IPS-18c (cell line): ENCODE measurements at regions not wholly inside any gene's neighbourhood (a gene's known extent, or its start where the extent isn't known, plus 50 kb on each side); places are given as distances from the start of the nearest gene placed in this dataset.
"Not testable (repeated sequence)": the region's sequence is repeated elsewhere in the genome, so short reads cannot be mapped to it uniquely, and the experiment has no call there.

ENCODE experiments used
- H3K4me3 ChIP-seq: 2 replicates; pipeline ENCODE4 v1.7.0; 2013; ENCODE audit warnings: low read depth, mild to moderate bottlenecking, low read length, moderate library complexity; ENCODE audit not compliant: insufficient read depth
- H3K9me3 ChIP-seq: one replicate; pipeline ENCODE4 v1.6.1; 2013; ENCODE audit warnings: mild to moderate bottlenecking, low read length, moderate library complexity; ENCODE audit not compliant: control insufficient read depth, insufficient read depth

DNA sequence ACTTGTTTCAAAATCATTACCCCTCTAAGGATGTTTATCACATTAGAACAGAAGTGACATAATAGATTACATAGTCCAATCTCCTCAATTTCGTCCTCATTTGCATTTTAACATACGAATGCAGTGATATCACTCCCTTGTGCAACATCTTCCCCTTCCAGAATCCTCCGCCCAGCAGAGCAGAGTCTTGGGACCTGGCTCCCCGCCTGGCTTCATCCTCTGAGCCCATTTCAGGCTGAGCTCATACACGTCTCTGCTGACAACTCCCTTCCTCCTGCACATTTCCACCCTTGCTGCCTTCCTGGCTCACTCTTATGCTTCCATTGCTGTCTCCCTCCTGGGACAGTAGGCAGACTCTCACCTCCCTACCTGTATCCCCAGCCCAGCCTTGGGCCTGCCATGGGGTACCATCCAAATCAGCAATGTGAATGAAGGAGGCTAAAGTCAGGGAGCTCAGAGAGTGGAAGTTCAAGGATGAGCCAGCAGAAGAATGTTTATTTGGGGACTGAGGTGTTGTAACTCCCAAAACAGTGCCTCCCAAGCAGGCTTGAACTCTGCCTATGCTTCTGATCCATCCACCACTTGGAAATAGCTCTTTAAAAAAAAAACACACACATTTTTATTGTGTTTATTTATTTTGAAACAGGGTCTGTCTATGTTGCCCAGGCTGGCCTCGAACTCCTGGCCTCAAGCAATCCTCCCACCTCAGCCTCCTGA lies 165.2 kb downstream of the TMEM200C start:
- H3K4me3 ChIP-seq = no peak overlapping the region

DNA sequence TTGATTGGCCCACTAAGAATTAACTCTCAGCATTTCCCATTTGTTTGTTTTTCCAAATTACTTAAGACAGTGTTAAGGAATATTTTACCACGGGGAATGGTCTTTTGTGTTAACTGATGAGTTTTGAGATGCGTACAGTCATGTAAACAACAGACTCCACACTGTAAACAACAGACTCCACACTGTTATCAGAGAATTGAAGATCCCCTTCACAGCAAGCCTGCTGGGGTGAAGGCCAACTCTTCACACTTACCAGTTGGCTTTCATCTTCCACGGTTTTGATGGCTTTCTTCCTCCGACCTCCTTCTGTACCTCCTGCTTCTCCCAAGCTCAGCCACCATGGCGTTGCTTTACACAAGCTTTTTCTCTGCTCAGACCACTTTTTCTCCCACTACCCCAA lies 166.8 kb downstream of the TMEM200C start:
- Histone ChIP-seq H3K9me3 (no peaks in the 10 kb centered on the region), H3K4me3 (no peak overlapping the region)

More for the DNA sequence above, 165.2 kb downstream of the TMEM200C start:
- H3K9me3 ChIP-seq = no peaks in the 10 kb centered on the region

DNA sequence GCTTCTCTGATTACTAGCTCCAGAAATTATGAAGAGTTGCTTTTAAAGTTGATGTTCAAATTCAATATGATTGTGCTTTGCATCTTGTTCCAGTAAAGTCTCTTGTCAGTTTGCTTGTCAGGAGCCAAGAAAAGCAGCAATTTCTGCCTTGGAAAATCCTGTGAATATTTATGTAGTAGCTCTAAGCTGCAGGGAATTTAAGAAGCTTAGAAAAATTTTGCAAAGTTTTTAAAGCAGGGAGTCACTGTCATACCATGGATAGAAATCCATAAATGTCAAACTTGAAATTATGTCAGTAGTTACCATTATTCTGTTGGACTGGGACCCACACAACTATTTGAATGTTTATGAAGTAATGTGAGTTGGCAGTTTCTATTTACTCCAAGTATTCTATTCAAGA lies 169.3 kb downstream of the TMEM200C start:
- Histone ChIP-seq H3K4me3 (no peak overlapping the region), H3K9me3 (no peaks in the 10 kb centered on the region)

DNA sequence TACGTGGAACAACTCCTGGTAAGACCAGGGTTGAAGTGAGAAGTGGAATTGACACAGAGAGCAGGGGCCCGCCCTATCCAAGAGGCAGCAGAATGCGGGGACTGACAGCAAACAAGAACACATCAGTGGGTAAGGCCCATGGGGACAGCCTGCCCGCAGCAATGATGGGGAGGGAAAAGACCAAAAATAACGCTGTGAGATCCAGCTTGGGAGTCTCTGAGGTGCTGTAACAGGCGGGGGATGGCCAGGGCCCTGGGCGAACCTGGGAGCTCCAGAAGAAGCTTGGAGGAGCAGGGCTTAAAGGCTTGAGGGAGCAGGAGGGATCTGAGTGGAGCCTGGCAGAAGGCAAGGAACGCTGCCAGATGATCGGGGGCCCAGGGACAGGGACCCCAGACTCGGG lies 173.4 kb downstream of the TMEM200C start:
- Histone ChIP-seq H3K4me3 (no peak overlapping the region), H3K9me3 (no peaks in the 10 kb centered on the region)

DNA sequence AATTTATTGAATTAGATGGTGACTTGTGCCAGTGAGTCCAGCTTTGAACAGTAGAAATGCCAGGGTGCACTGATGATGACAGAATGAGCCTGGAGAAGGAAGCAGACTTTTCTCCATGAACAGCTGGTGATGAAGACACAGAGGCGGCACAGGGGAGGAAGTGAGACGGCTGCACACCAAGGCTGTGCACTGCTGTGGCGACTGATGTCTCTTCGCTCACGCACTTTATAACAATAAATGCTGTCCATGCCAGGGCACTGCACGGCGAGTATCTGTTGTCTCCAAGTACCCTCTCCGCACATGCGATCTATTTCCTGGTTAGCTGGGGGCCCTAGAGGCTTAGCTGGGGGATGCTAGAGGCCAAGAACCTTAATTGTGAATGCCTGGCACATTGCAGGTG lies 175.2 kb downstream of the TMEM200C start:
- Histone ChIP-seq H3K4me3 (no peak overlapping the region), H3K9me3 (no peaks in the 10 kb centered on the region)

DNA sequence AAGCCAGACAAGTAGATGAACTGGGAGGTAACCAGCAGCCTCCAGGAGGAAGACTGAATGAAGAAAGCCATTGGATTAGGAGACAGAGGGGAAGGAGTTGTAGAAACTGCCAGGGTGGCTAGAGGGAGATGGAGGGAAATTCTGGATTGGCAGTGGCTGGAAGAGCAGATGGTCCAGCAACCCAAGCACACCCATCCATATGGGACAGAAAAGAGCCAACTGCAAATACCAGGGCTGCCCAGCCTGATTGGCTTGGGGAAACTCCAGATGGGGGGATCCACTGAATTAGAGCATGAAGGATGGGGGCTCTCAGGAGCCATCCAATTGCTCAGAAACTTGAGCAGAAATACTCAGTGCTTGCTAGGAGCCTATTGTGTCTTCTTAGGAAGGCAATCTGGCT lies 173.5 kb upstream of the EPB41L3 start:
- no peak overlapping the region for H3K4me3 ChIP-seq
- no peaks in the 10 kb centered on the region for H3K9me3 ChIP-seq

DNA sequence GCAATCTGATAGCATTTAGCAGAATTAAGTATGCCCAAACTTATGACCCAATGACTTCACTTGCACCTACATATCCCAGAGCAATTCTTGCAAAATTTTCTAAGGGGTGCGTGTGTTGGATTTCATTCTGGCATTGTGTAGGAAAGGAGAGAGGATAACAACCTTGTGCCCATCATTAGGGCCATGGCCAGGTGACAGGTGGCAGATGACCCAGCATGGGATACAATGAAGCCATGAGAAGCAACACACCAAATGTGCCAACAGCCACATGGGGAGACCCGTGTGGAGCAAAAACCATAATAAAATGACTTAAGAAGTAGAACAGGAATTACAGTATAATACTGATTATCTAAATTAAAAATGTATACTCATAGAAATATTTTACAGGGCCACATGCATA lies 166.9 kb upstream of the EPB41L3 start:
- Histone ChIP-seq H3K9me3 (no peaks in the 10 kb centered on the region), H3K4me3 (no peak overlapping the region)

DNA sequence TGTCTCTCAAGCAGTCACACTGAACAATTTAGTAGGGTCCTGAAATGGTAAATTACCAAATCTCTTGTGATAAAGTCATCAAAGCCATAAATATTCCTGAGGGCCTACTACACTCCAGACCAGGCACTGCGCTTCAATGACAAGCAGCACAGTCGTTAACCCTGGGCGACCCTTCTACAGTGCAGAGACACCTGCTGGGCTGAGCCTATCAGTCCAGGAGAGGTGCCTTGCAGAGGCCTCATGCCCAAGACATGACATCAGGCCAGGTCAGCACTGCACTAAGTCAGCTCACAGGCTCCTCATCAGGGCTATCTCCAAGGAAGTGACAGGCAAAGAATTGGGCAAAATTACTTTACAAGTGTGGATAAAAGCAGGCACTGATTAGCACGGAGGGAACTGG lies 166.4 kb upstream of the EPB41L3 start:
- no peaks in the 10 kb centered on the region for H3K9me3 ChIP-seq
- H3K4me3 ChIP-seq = no peak overlapping the region

DNA sequence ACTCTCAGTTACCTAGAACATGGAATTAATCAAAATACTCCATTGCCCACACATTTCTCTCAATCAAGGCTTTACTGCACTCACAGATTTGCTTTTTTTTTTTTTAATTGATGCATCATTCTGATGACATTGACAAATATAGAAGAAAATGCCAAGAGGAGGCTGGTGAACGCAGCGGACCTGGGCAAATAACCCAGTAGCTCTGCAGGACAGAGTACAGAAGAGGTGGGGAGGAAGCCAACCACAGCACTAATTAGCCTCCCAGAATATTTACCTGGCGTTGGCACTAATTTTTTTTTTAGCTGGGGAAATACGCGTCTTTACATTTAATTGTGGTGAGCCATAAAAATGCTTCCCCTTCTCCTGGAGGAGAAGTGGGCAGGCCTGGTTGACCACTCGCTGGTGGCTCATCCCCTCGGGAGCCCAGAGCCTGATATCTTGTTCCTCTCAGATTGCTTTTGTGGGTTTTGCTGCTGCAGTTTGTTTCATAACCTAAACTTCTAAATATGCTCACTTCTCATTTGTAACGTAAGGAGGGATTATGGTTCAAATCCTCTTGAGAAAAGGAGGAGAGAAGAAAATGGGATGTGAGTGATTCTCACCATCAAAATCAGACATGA lies 165.8 kb upstream of the EPB41L3 start:
- no peaks in the 10 kb centered on the region for H3K9me3 ChIP-seq

DNA sequence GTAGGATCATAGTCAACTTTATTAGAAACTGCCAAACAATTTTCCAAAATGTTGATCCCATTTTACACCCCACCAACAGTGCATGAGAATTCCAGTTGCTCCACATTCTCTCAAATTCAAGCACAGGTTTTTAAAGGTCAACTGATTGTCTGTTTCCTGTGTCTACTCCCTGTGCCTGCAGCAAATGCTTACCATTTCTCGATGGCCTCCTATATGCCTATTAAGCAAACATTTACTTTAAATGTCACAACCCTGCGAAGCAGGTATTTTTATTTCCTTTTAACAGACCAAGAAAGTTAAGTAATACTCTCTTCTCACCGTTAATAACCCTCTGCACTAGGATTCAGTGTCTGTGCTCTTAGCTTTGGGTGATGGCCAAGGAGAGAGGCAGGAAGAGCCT lies 163.8 kb upstream of the EPB41L3 start:
- Histone ChIP-seq H3K9me3 (no peaks in the 10 kb centered on the region), H3K4me3 (no peak overlapping the region)

More for the DNA sequence above, 165.8 kb upstream of the EPB41L3 start:
- H3K4me3 ChIP-seq = no peak overlapping the region

DNA sequence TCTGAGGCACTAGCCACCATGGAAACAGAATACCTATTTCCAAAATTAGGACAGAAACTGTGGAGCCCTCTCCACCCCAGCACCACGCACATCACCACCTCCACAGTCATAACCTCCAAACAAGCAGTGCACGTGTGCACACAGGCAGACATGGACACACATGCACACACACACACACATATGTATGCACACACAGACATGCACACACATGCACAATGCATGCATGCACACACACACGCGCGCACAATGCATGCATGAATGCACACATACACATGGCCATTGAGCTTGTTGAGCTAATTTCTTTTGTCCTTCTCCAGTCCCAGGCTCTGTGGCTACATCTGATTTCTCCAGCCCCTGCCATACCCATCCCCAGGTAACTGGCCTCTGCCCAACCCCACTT lies 161.6 kb upstream of the EPB41L3 start:
- Histone ChIP-seq H3K4me3 (no peak overlapping the region), H3K9me3 (no peaks in the 10 kb centered on the region)

DNA sequence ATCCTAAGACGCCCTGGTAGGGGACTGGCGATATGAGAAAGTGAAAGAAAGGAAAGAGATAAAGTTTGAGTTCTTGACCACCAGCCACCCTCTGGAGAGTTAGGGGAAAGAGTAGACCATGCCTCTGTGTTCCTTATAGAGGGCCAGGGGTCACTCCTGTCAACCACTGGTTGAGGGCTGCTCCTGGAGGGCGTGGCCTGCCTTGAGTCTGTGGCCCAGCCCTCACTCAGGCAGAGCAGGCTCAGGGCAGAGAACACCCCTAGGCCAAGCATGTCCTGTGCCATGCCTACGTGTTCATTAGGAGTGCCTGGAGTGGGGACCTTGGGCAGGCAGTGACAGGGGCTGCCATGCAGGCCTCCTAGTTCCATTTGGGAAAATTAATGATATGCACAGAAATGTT lies 161.1 kb upstream of the EPB41L3 start:
- Histone ChIP-seq H3K9me3 (no peaks in the 10 kb centered on the region), H3K4me3 (no peak overlapping the region)

DNA sequence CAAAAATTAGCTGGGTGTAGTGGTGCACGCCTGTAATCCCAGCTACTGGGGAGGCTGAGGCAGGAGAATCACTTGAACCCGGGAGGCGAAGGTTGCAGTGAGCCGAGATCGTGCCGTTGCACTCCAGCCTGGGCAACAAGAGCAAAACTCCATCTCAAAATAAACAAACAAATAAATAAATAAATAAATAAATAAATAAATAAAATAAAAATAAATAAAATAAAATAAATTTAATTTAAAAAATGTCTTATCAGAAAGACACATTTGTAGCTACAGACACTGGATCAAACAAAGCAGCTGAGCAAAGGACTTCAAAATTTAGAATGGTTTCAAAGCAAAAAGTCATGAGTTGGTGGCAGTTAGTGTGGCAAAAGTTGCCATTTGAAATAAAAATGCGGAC lies 158.2 kb upstream of the EPB41L3 start:
- not testable (repeated sequence) for H3K4me3 ChIP-seq, H3K9me3 ChIP-seq

DNA sequence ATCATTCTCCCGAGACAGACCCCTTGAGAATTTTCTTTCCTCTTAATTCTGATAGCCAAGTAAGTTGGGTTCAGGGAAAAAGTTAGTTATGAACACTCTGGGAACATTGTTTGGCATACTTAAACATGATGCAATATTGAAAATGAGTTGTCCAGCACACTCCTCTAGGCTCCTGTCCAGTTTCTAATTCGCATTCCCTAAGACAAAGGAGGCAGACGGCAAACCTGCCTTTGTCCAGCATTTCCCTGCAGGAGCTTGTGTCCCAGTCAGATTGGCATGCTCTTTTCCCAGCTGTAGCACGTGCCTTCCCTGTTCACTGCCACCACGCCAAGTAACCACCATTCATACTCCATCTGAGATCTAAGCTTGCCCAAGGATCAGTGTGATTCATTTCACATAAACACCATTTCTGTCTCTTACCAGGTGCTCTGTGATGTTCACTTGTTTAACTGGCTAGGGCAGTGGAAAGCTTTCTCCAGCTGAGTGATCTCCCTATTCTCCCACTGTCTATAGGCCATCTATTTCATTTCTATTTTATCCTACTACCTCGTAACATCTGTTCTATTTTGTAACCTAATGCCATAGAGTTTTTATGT lies 150.0 kb upstream of the EPB41L3 start:
- Histone ChIP-seq H3K9me3 (no peaks in the 10 kb centered on the region), H3K4me3 (no peak overlapping the region)

DNA sequence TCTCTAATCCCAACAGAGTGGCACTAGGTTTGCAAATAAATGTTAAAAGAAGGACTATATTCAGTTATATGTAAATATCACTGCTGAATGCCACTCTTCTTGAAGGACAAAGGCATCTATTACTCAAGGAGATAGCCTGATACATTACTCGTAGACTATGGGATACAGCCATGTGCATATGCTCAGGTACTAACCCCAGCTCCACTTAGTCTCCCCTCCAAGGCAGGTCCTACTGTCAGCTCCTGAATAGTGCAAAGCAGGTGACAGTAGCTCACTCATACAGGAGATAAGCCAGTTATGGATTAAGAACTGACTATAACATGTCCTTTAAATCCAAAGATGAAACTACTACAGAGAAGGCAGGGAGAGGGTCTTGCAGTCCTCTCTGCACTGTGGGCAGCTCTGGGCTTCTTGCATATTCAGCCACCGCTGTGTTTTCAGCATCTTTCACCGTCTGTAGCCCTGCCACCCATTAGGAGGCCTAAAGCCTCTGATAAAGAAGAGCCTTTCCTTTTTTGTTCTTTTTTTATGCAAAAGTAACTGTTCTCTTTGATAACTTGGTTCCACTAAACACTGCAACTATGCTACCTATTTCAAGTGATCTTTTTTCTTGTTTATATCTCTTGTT lies 135.1 kb upstream of the EPB41L3 start:
- Histone ChIP-seq H3K4me3 (no peak overlapping the region), H3K9me3 (no peaks in the 10 kb centered on the region)

DNA sequence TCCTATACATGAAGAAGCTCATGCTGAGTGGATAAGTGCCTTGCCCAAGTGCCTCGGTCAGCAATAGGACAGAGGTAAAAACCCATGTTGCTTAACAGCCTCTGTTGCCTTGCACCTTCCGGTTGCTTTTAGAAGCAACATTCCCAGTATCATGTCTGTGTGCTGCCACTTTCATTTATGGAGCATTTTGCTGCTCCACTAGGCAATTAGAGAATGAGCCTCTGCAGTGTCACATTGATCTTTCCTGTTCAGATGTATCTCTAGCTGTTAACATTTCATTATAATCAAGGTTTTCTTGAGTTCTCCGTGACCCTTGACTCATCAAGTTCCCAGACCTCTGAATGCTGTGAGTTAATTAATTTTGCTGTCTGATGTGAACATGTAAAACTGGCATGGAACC lies 134.5 kb upstream of the EPB41L3 start:
- H3K9me3 ChIP-seq = no peaks in the 10 kb centered on the region
- no peak overlapping the region for H3K4me3 ChIP-seq

DNA sequence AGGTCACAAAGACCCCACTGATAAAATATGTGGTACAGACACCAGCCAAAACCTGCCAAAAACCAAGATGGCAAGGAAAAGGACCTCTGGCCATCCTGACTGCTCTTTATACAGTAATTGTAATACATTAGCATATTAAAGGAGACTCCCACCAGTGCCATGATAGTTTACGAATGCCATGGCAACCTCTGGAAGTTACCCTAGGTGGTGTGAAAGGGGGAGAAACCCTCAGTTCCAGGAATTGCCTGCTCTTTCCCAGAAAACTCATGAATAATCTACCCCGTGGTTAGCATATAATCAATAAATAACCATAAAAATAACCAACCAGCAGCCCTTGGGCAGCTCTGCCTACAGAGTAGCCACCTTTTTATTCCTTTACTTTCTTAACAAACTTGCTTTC lies 129.8 kb upstream of the EPB41L3 start:
- H3K4me3 ChIP-seq = no peak overlapping the region
- H3K9me3 ChIP-seq = no peaks in the 10 kb centered on the region

DNA sequence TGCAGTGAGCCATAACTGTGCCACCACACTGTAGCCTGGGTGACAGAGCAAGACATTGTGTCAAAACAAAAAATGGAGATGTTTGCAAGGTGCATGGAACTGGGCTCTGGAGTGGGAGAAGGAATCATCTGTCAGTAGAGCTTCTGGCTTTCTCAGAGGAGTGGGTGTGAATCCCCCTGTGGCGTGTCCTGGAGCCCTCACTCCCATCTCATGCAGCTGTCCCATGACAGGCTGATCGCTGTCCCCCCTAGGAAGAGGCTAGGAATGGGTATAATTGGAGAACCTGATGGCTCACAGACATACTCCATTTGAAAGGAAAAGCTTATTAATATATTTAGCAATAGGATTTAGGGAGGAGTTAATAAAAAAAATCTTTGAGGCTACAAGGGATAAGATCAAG lies 125.8 kb upstream of the EPB41L3 start:
- Histone ChIP-seq H3K4me3 (no peak overlapping the region), H3K9me3 (no peaks in the 10 kb centered on the region)
